A673 (cell line): ENCODE measurements at regions not wholly inside any gene's neighbourhood (a gene's known extent, or its start where the extent isn't known, plus 50 kb on each side); places are given as distances from the start of the nearest gene placed in this dataset.

ENCODE experiments used
- EZH2 ChIP-seq: fragments of 200-600 bp; sonication (generic); IDR thresholded peaks from 2 replicates; pipeline ENCODE4 v1.6.1; 2017; ENCODE audit warnings: borderline replicate concordance, low read depth, mild to moderate bottlenecking, mixed read lengths, antibody characterized with exemption, low read length; ENCODE audit not compliant: poor library complexity, severe bottlenecking
- TF ChIP-seq, protein P1 (sequence below): fragments of 300-800, 200-600 bp; sonication (generic); conservative IDR thresholded peaks from 2 replicates; pipeline ENCODE4 v1.5.1; 2017; ENCODE audit warnings: low read depth, mild to moderate bottlenecking, antibody characterized with exemption, low read length, moderate library complexity, mixed read lengths

GRCh38 chr9:73402081-73403028 lies 250.7 kb downstream of the ANXA1 start:
- TF ChIP-seq, protein P1, sequence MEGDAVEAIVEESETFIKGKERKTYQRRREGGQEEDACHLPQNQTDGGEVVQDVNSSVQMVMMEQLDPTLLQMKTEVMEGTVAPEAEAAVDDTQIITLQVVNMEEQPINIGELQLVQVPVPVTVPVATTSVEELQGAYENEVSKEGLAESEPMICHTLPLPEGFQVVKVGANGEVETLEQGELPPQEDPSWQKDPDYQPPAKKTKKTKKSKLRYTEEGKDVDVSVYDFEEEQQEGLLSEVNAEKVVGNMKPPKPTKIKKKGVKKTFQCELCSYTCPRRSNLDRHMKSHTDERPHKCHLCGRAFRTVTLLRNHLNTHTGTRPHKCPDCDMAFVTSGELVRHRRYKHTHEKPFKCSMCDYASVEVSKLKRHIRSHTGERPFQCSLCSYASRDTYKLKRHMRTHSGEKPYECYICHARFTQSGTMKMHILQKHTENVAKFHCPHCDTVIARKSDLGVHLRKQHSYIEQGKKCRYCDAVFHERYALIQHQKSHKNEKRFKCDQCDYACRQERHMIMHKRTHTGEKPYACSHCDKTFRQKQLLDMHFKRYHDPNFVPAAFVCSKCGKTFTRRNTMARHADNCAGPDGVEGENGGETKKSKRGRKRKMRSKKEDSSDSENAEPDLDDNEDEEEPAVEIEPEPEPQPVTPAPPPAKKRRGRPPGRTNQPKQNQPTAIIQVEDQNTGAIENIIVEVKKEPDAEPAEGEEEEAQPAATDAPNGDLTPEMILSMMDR = no peak
- no peak for TF ChIP-seq EZH2
